Naive thymus-derived CD4-positive, alpha-beta T cell (primary cell): ENCODE measurements at regions not wholly inside any gene's neighbourhood (a gene's known extent, or its start where the extent isn't known, plus 50 kb on each side); places are given as distances from the start of the nearest gene placed in this dataset.

Experiments used
- ATAC-seq: fragments of 150-1000 bp; cut with Tn5 transposase; 2 replicates; pipeline ENCODE4 v1.10.0; 2021; ENCODE audit warnings: mild to moderate bottlenecking, moderate library complexity
- CTCF ChIA-PET: fragments of 350-600 bp; sonication (Branson Sonifier 250); formaldehyde crosslinking; loops from one replicate; lab custom pipeline; 2021; ENCODE audit warnings: antibody characterized with exemption; lab: Charles Lee
- POLR2A ChIA-PET: fragments of 350-600 bp; sonication (Branson Sonifier 250); formaldehyde crosslinking; loops from one replicate; lab custom pipeline; 2021; ENCODE audit warnings: antibody characterized with exemption, inconsistent platforms; lab: Charles Lee
- DNase-seq, 9 donors: peaks; one replicate each; pipeline versions ENCODE4 v3.0.0 to v3.0.0-alpha.2; 2020 to 2022; ENCODE audit warnings: mixed read lengths in 1 of 9
- H3K27ac ChIP-seq: one replicate; pipeline ENCODE4 v1.7.0; 2013; ENCODE audit warnings: mild to moderate bottlenecking, low read depth, low read length, moderate library complexity
- H3K27me3 ChIP-seq, 2 donors: one replicate each; pipeline ENCODE4 v1.7.0; 2013; ENCODE audit warnings: low read length in 2 of 2, mild to moderate bottlenecking in 2 of 2, moderate library complexity in 2 of 2; ENCODE audit not compliant: control insufficient read depth in 2 of 2, insufficient read depth in 2 of 2
- H3K36me3 ChIP-seq, 3 experiments: 1 replicate in 2 of 3; 2 replicates in 1 of 3; pipeline ENCODE4 v1.7.0; 2013; ENCODE audit warnings: low read length in 3 of 3, mild to moderate bottlenecking in 3 of 3, moderate library complexity in 1 of 3; ENCODE audit not compliant: insufficient read depth in 3 of 3, control insufficient read depth in 2 of 3
- H3K4me1 ChIP-seq, 2 donors: one replicate each; pipeline ENCODE4 v1.7.0; 2013; ENCODE audit warnings: low read length in 2 of 2, mild to moderate bottlenecking in 2 of 2, moderate library complexity in 1 of 2; ENCODE audit not compliant: control insufficient read depth in 2 of 2, insufficient read depth in 2 of 2
- H3K4me3 ChIP-seq: 2 replicates; pipeline ENCODE4 v1.7.0; 2013; ENCODE audit warnings: mild to moderate bottlenecking, low read length
- H3K9me3 ChIP-seq, 3 experiments: 1 replicate in 2 of 3; 2 replicates in 1 of 3; pipeline ENCODE4 v1.7.0; 2013; ENCODE audit warnings: low read length in 3 of 3; ENCODE audit not compliant: control insufficient read depth in 2 of 3
- H3K27ac Mint-ChIP-seq, 9 donors: one replicate each; pipeline ENCODE4 v1.8.0; 2020 to 2022; ENCODE audit warnings: mixed read lengths in 9 of 9, mild to moderate bottlenecking in 8 of 9, moderate library complexity in 5 of 9, inconsistent platforms in 2 of 9
- H3K27me3 Mint-ChIP-seq, 5 donors: one replicate each; pipeline ENCODE4 v1.8.0; 2021 to 2022; ENCODE audit warnings: mixed read lengths in 5 of 5, mild to moderate bottlenecking in 1 of 5
- H3K36me3 Mint-ChIP-seq, 5 donors: one replicate each; pipeline ENCODE4 v1.8.0; 2020 to 2022; ENCODE audit warnings: mixed read lengths in 5 of 5, mild to moderate bottlenecking in 3 of 5, inconsistent platforms in 1 of 5
- H3K4me1 Mint-ChIP-seq, 7 donors: one replicate each; pipeline ENCODE4 v1.8.0; 2020 to 2022; ENCODE audit warnings: mixed read lengths in 7 of 7, mild to moderate bottlenecking in 3 of 7, inconsistent platforms in 1 of 7
- H3K4me3 Mint-ChIP-seq, 10 donors: one replicate each; pipeline ENCODE4 v1.8.0; 2020 to 2022; ENCODE audit warnings: mild to moderate bottlenecking in 10 of 10, mixed read lengths in 10 of 10, moderate library complexity in 6 of 10, inconsistent platforms in 2 of 10
- H3K9me3 Mint-ChIP-seq, 11 donors: one replicate each; pipeline ENCODE4 v1.8.0; 2020 to 2022; ENCODE audit warnings: mixed read lengths in 11 of 11, mild to moderate bottlenecking in 4 of 11, inconsistent platforms in 1 of 11, moderate library complexity in 1 of 11
- intact Hi-C, 2 donors: fragments of 100-400 bp; cut with micrococcal nuclease; formaldehyde crosslinking; loops; one replicate each; pipeline ENCODE4 v1.15.1; 2023

- Histone ChIP-seq H3K4me3 (no peak overlapping the region), H3K9me3 (no peaks in the 10 kb centered on the region), H3K27me3 (no peaks in the 10 kb centered on the region), H3K27ac (no peak overlapping the region), H3K4me1 (no peaks in the 10 kb centered on the region), H3K36me3 (no peaks in the 10 kb centered on the region)
- ChIA-PET CTCF (no interaction called here), POLR2A (no interaction called here)
- H3K36me3 Mint-ChIP-seq, result no peaks in the 10 kb centered on the region
- ATAC-seq (no peak), DNase-seq (no peak)
- H3K4me1 Mint-ChIP-seq, result no peaks in the 10 kb centered on the region
- peaks cover 0 to 4% (median 0%) of the 10 kb centered on the region in 11 donors for H3K9me3 Mint-ChIP-seq
- no peak overlapping the region for H3K4me3 Mint-ChIP-seq
- no peak overlapping the region for H3K27ac Mint-ChIP-seq
- intact Hi-C loops, result no loop called here
- peaks cover 0 to 12% (median 10%) of the 10 kb centered on the region in 5 donors for H3K27me3 Mint-ChIP-seq
Observed at GRCh38 chr5:156037151-156037909, 289.6 kb upstream of the SGCD start.

DNA sequence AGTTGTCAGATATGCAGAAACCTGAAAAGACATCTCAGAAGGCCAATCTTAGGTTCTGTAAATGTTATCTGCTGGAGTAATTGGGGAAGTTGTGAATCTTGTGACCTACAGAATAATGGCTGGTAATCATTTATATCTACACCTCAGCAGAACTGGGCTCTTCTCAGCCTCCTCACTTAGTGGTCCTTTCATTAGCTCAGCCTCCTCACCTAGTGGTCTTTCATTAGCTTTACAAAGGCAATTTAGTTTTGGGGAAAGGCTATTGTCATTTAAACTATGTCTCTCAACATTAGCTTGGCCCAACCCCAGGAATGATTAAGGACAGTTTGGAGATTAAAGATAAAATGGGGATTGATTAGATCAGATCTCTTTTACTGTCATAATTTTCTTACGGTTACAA lies 284.2 kb upstream of the SGCD start:
- Histone ChIP-seq H3K9me3 (no peaks in the 10 kb centered on the region), H3K36me3 (no peaks in the 10 kb centered on the region), H3K4me1 (no peaks in the 10 kb centered on the region), H3K27me3 (no peaks in the 10 kb centered on the region), H3K27ac (no peak overlapping the region), H3K4me3 (no peak overlapping the region)
- H3K27ac Mint-ChIP-seq, result no peak overlapping the region
- CTCF ChIA-PET, result no interaction called here
- peaks cover 0 to 17% (median 5%) of the 10 kb centered on the region in 11 donors for H3K9me3 Mint-ChIP-seq
- no peaks in the 10 kb centered on the region for H3K36me3 Mint-ChIP-seq
- intact Hi-C loops, result no loop called here
- POLR2A ChIA-PET, result no interaction called here
- no peaks in the 10 kb centered on the region for H3K4me1 Mint-ChIP-seq
- no peak for ATAC-seq
- no peak overlapping the region for H3K4me3 Mint-ChIP-seq
- DNase-seq, result no peak
- peaks cover 0 to 17% (median 0%) of the 10 kb centered on the region in 5 donors for H3K27me3 Mint-ChIP-seq

GRCh38 chr5:156043351-156043750 lies 283.6 kb upstream of the SGCD start:
- ATAC-seq, result no peak
- Mint-ChIP-seq H3K27ac (no peak overlapping the region), H3K36me3 (no peaks in the 10 kb centered on the region)

DNA sequence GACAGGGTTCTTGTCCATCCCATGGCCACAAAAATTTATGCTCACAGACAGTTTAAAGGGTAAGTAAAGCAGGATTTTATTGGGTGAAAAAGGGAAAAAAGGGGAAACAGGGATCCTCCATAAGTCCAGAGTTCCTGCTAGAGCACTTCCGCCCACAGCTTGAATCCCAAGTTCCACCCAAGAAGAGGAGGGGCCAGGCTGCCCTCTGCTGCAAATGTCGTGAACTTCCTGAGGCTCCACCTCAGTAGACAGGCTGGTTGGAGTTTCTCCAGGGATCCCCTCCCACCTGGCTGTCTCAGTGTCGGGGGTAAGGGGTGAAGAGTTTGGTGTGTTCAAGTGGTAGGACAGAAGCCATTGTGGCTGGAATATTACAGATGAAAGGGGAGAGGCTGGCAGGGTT lies 275.0 kb upstream of the SGCD start:
- no peaks in the 10 kb centered on the region for H3K4me1 Mint-ChIP-seq
- Histone ChIP-seq H3K27me3 (no peaks in the 10 kb centered on the region), H3K4me1 (no peaks in the 10 kb centered on the region), H3K4me3 (no peak overlapping the region), H3K27ac (no peak overlapping the region), H3K9me3 (no peaks in the 10 kb centered on the region), H3K36me3 (no peaks in the 10 kb centered on the region)
- intact Hi-C loops, result no loop called here
- peaks cover 0 to 6% (median 0%) of the 10 kb centered on the region in 11 donors for H3K9me3 Mint-ChIP-seq
- H3K27ac Mint-ChIP-seq, result no peak overlapping the region
- ChIA-PET CTCF (no interaction called here), POLR2A (interaction anchor here (0.6 kb wide), 1 partner anchor 907 kb away, joined by 3 read pairs; no protein-coding TSS in a partner anchor)
- DNase-seq (no peak), ATAC-seq (no peak)
- peaks cover 0 to 18% (median 11%) of the 10 kb centered on the region in 5 donors for H3K27me3 Mint-ChIP-seq
- H3K36me3 Mint-ChIP-seq, result no peaks in the 10 kb centered on the region
- H3K4me3 Mint-ChIP-seq, result no peak overlapping the region

More at GRCh38 chr5:156043351-156043750, 283.6 kb upstream of the SGCD start:
- Histone ChIP-seq H3K9me3 (no peaks in the 10 kb centered on the region), H3K27me3 (no peaks in the 10 kb centered on the region), H3K4me3 (no peak overlapping the region), H3K4me1 (no peaks in the 10 kb centered on the region), H3K36me3 (no peaks in the 10 kb centered on the region), H3K27ac (no peak overlapping the region)
- Mint-ChIP-seq H3K4me3 (no peak overlapping the region), H3K27me3 (peaks cover 0 to 12% (median 0%) of the 10 kb centered on the region in 5 donors), H3K9me3 (peaks cover 0 to 17% (median 5%) of the 10 kb centered on the region in 11 donors), H3K4me1 (no peaks in the 10 kb centered on the region)
- ChIA-PET POLR2A (no interaction called here), CTCF (no interaction called here)
- intact Hi-C loops, result no loop called here
- no peak for DNase-seq

- POLR2A ChIA-PET, result no interaction called here
- no peak overlapping the region for H3K27ac Mint-ChIP-seq
- H3K9me3 Mint-ChIP-seq, result peaks cover 0 to 6% (median 0%) of the 10 kb centered on the region in 11 donors
- H3K4me1 Mint-ChIP-seq, result no peaks in the 10 kb centered on the region
- H3K36me3 ChIP-seq, result no peaks in the 10 kb centered on the region
- no peak overlapping the region for H3K27ac ChIP-seq
- no peak overlapping the region for H3K4me3 Mint-ChIP-seq
- ATAC-seq (no peak), DNase-seq (no peak)
- H3K4me1 ChIP-seq, result no peaks in the 10 kb centered on the region
- H3K36me3 Mint-ChIP-seq, result no peaks in the 10 kb centered on the region
- intact Hi-C loops, result no loop called here
- CTCF ChIA-PET, result no interaction called here
- peaks cover 0 to 18% (median 12%) of the 10 kb centered on the region in 5 donors for H3K27me3 Mint-ChIP-seq
- no peak overlapping the region for H3K4me3 ChIP-seq
- H3K27me3 ChIP-seq, result no peaks in the 10 kb centered on the region
- no peaks in the 10 kb centered on the region for H3K9me3 ChIP-seq
Observed at GRCh38 chr5:156052656-156053055, 274.3 kb upstream of the SGCD start.

DNA sequence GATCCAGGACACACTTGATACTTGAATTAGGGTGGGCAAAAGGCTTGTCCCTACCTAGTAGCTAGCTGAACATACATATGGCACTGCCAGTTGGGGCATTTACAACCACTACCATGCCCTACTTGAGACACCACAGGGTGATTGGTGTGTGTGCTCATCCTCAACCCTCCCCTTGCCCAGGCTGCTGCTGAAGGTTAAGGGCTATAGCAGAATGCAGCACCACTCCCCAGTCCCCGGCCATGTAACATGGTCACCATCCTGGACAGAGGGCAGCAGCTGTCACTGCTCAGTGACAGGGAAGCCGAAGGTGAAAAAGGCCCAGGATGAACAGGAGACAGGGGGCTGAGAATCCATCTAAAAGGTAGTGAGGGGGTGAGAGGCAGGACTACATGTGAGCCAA lies 273.9 kb upstream of the SGCD start:
- no peak overlapping the region for H3K4me3 ChIP-seq
- POLR2A ChIA-PET, result no interaction called here
- H3K4me1 ChIP-seq, result no peaks in the 10 kb centered on the region
- H3K9me3 ChIP-seq, result no peaks in the 10 kb centered on the region
- H3K27me3 ChIP-seq, result no peaks in the 10 kb centered on the region
- Mint-ChIP-seq H3K4me3 (no peak overlapping the region), H3K4me1 (no peaks in the 10 kb centered on the region), H3K27ac (no peak overlapping the region), H3K36me3 (no peaks in the 10 kb centered on the region), H3K27me3 (peaks cover 0 to 18% (median 12%) of the 10 kb centered on the region in 5 donors), H3K9me3 (peaks cover 0 to 6% (median 0%) of the 10 kb centered on the region in 11 donors)
- intact Hi-C loops, result no loop called here
- DNase-seq (no peak), ATAC-seq (no peak)
- no peak overlapping the region for H3K27ac ChIP-seq
- no peaks in the 10 kb centered on the region for H3K36me3 ChIP-seq
- CTCF ChIA-PET, result no interaction called here

DNA sequence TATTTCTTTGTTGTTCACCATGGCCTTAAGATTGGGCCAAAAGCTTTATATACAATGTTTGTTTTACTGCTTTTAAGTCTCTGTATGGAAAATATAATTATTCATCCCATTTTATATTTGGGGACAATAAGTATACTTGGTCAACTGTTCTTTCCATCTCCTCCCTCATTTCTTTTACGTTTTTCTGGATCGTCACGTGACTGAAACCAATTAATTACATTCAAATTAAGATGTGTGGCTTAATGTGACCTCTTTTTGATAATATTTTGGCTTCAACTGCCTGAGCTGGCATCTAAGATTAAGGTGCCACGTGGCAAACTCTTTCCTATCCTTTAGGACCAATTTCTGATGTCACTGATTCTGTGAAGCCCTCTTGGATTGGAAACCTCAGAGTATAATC lies 250.1 kb upstream of the SGCD start:
- POLR2A ChIA-PET, result no interaction called here
- ATAC-seq, result no peak
- Mint-ChIP-seq H3K4me1 (no peaks in the 10 kb centered on the region), H3K4me3 (no peak overlapping the region), H3K9me3 (peaks cover 0 to 38% (median 14%) of the 10 kb centered on the region in 11 donors), H3K36me3 (peaks cover 0 to 11% (median 0%) of the 10 kb centered on the region in 5 donors), H3K27me3 (peaks cover 0 to 19% (median 8%) of the 10 kb centered on the region in 5 donors), H3K27ac (no peak overlapping the region)
- peaks cover 0 to 8% (median 0%) of the 10 kb centered on the region in 3 experiments for H3K9me3 ChIP-seq
- peaks cover 0 to 2% of the 10 kb centered on the region in 2 donors for H3K27me3 ChIP-seq
- H3K36me3 ChIP-seq, result no peaks in the 10 kb centered on the region
- no peak for DNase-seq
- no peaks in the 10 kb centered on the region for H3K4me1 ChIP-seq
- CTCF ChIA-PET, result no interaction called here
- intact Hi-C loops, result no loop called here
- no peak overlapping the region for H3K4me3 ChIP-seq
- no peak overlapping the region for H3K27ac ChIP-seq
